PC-9 (cell line): ENCODE measurements at regions not wholly inside any gene's neighbourhood (a gene's known extent, or its start where the extent isn't known, plus 50 kb on each side); places are given as distances from the start of the nearest gene placed in this dataset.
"Not testable (repeated sequence)": the region's sequence is repeated elsewhere in the genome, so short reads cannot be mapped to it uniquely, and the experiment has no call there.

Experiments used
- BruUV-seq: library from RNA; stranded (reverse); fragments of 400-500 nt; replicated peaks from 2 replicates; lab custom pipeline; 2021; lab: Mats Ljungman, UMichigan
- CTCF ChIA-PET: fragments of 300-600 bp; sonication (Branson Sonifier 250); formaldehyde crosslinking; loops from one replicate; lab custom pipeline; 2022; ENCODE audit warnings: antibody characterized with exemption; lab: Charles Lee
- POLR2A ChIA-PET: fragments of 300-600 bp; sonication (Branson Sonifier 250); formaldehyde crosslinking; loops from one replicate; lab custom pipeline; 2022; ENCODE audit warnings: antibody characterized with exemption; ENCODE audit not compliant: unreplicated experiment; lab: Charles Lee
- DNase-seq, 2 experiments: peaks; one replicate each; pipeline versions ENCODE4 v3.0.0 to v3.0.0-alpha.2; 2015 to 2022; ENCODE audit warnings: mixed read lengths in 1 of 2
- H2AFZ ChIP-seq: fragments of 200-600 bp; sonication (generic); 2 replicates; pipeline ENCODE4 v1.8.1; 2017; ENCODE audit warnings: antibody characterized with exemption
- H3F3A ChIP-seq: fragments of 200-600 bp; sonication (generic); 2 replicates; pipeline ENCODE4 v1.8.1; 2017; ENCODE audit warnings: antibody characterized with exemption, mild to moderate bottlenecking, low read depth; ENCODE audit not compliant: insufficient read depth
- H3K27ac ChIP-seq: fragments of 200-600 bp; sonication (generic); 2 replicates; pipeline ENCODE4 v1.6.1; 2016; ENCODE audit warnings: mixed run types
- H3K27me3 ChIP-seq: fragments of 200-600 bp; sonication (generic); 2 replicates; pipeline ENCODE4 v1.6.1; 2016; ENCODE audit warnings: low read depth, mixed run types; ENCODE audit not compliant: insufficient read depth
- H3K36me3 ChIP-seq: fragments of 200-600 bp; sonication (generic); 2 replicates; pipeline ENCODE4 v1.6.1; 2016; ENCODE audit warnings: low read depth, mixed run types
- H3K4me1 ChIP-seq: fragments of 200-600 bp; sonication (generic); replicated peaks from 2 replicates; pipeline ENCODE4 v1.6.1; 2016; ENCODE audit warnings: mixed run types; ENCODE audit not compliant: insufficient read depth
- H3K4me2 ChIP-seq: fragments of 200-600 bp; sonication (generic); 2 replicates; pipeline ENCODE4 v1.6.1; 2017; ENCODE audit warnings: mixed run types
- H3K4me3 ChIP-seq: fragments of 200-600 bp; sonication (generic); 2 replicates; pipeline ENCODE4 v1.6.1; 2016; ENCODE audit warnings: mixed run types
- H3K79me2 ChIP-seq: fragments of 200-600 bp; sonication (generic); 2 replicates; pipeline ENCODE4 v1.6.1; 2017; ENCODE audit warnings: low read depth, mixed run types
- H3K9me2 ChIP-seq: fragments of 200-600 bp; sonication (generic); 2 replicates; pipeline ENCODE4 v1.8.1; 2017; ENCODE audit warnings: mild to moderate bottlenecking; ENCODE audit not compliant: insufficient read depth
- H3K9me3 ChIP-seq: fragments of 200-600 bp; sonication (generic); 2 replicates; pipeline ENCODE4 v1.8.1; 2016; ENCODE audit warnings: low read depth; ENCODE audit not compliant: insufficient read depth
- H4K20me1 ChIP-seq: fragments of 200-600 bp; sonication (generic); 2 replicates; pipeline ENCODE4 v1.8.1; 2017; ENCODE audit not compliant: insufficient read depth
- EZH2 ChIP-seq: fragments of 200-600 bp; sonication (generic); IDR thresholded peaks from 2 replicates; pipeline ENCODE4 v1.8.0; 2017; ENCODE audit warnings: antibody characterized with exemption, low read depth
- intact Hi-C: fragments of 100-400 bp; cut with micrococcal nuclease; formaldehyde crosslinking; loops from one replicate; pipeline ENCODE4 v1.10.0; 2022; ENCODE audit not compliant: unreplicated experiment
- TF ChIP-seq, protein P1 (sequence below): fragments of 200-600 bp; sonication (generic); conservative IDR thresholded peaks from 2 replicates; pipeline ENCODE4 v1.6.1; 2017; ENCODE audit warnings: mixed run types, antibody characterized with exemption, mild to moderate bottlenecking, moderate library complexity

- DNase-seq, result no peak
- Histone ChIP-seq H4K20me1 (no peaks in the 10 kb centered on the region), H3K4me3 (no peak overlapping the region), H3K27ac (no peak overlapping the region), H2AFZ (no peak overlapping the region), H3K9me2 (no peaks in the 10 kb centered on the region), H3F3A (no peaks in the 10 kb centered on the region), H3K79me2 (no peaks in the 10 kb centered on the region), H3K4me2 (no peak overlapping the region), H3K36me3 (no peaks in the 10 kb centered on the region), H3K27me3 (no peaks in the 10 kb centered on the region), H3K4me1 (no peaks in the 10 kb centered on the region), H3K9me3 (no peaks in the 10 kb centered on the region)
- intact Hi-C loops, result no loop called here
- CTCF ChIA-PET, result no interaction called here
- POLR2A ChIA-PET, result no interaction called here
- TF ChIP-seq, protein P1, sequence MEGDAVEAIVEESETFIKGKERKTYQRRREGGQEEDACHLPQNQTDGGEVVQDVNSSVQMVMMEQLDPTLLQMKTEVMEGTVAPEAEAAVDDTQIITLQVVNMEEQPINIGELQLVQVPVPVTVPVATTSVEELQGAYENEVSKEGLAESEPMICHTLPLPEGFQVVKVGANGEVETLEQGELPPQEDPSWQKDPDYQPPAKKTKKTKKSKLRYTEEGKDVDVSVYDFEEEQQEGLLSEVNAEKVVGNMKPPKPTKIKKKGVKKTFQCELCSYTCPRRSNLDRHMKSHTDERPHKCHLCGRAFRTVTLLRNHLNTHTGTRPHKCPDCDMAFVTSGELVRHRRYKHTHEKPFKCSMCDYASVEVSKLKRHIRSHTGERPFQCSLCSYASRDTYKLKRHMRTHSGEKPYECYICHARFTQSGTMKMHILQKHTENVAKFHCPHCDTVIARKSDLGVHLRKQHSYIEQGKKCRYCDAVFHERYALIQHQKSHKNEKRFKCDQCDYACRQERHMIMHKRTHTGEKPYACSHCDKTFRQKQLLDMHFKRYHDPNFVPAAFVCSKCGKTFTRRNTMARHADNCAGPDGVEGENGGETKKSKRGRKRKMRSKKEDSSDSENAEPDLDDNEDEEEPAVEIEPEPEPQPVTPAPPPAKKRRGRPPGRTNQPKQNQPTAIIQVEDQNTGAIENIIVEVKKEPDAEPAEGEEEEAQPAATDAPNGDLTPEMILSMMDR, result no peak
- TF ChIP-seq EZH2, result no peak
- no TSS peak for BruUV-seq
These were observed 62.4 kb upstream of the WDFY3 start for GRCh38 chr4:85028910-85029309.

GRCh38 chr4:85029453-85029852, 63.0 kb upstream of the WDFY3 start:
- intact Hi-C loops, result no loop called here
- Histone ChIP-seq H3K9me2 (no peaks in the 10 kb centered on the region), H3F3A (no peaks in the 10 kb centered on the region), H3K27ac (no peak overlapping the region), H4K20me1 (no peaks in the 10 kb centered on the region), H3K36me3 (no peaks in the 10 kb centered on the region), H3K4me1 (no peaks in the 10 kb centered on the region), H3K27me3 (no peaks in the 10 kb centered on the region), H3K4me2 (no peak overlapping the region), H3K9me3 (no peaks in the 10 kb centered on the region), H2AFZ (no peak overlapping the region), H3K79me2 (no peaks in the 10 kb centered on the region), H3K4me3 (no peak overlapping the region)
- no peak for DNase-seq
- no TSS peak for BruUV-seq
- TF ChIP-seq EZH2, result no peak
- TF ChIP-seq, protein P1, result no peak
- ChIA-PET POLR2A (no interaction called here), CTCF (no interaction called here)

- Histone ChIP-seq H3F3A (no peaks in the 10 kb centered on the region), H2AFZ (no peak overlapping the region), H3K79me2 (no peaks in the 10 kb centered on the region), H3K27me3 (no peaks in the 10 kb centered on the region), H3K9me2 (no peaks in the 10 kb centered on the region), H3K27ac (no peak overlapping the region), H3K4me2 (no peak overlapping the region), H3K4me1 (no peaks in the 10 kb centered on the region), H3K4me3 (no peak overlapping the region), H3K9me3 (no peaks in the 10 kb centered on the region; the same call in 1 of the 2 replicates), H4K20me1 (no peaks in the 10 kb centered on the region), H3K36me3 (no peaks in the 10 kb centered on the region)
- POLR2A ChIA-PET, result no interaction called here
- DNase-seq, result no peak
- intact Hi-C loops, result no loop called here
- TF ChIP-seq, protein P1, result no peak
- TF ChIP-seq EZH2, result no peak
- no TSS peak for BruUV-seq
- CTCF ChIA-PET, result no interaction called here
These were observed 63.7 kb upstream of the WDFY3 start for GRCh38 chr4:85030156-85030555.

- CTCF ChIA-PET, result not testable (repeated sequence)
These were observed 67.3 kb upstream of the WDFY3 start for GRCh38 chr4:85033838-85034237.

More at GRCh38 chr4:85033838-85034237, 67.3 kb upstream of the WDFY3 start:
- intact Hi-C loops, DNase-seq, H3K79me2 ChIP-seq, H2AFZ ChIP-seq, H4K20me1 ChIP-seq, POLR2A ChIA-PET, H3K9me3 ChIP-seq, BruUV-seq, H3K27me3 ChIP-seq, H3K27ac ChIP-seq, H3F3A ChIP-seq, H3K36me3 ChIP-seq, H3K4me3 ChIP-seq, H3K9me2 ChIP-seq, H3K4me1 ChIP-seq, H3K4me2 ChIP-seq: not testable (repeated sequence)
